B cell (primary cell): ENCODE measurements at regions not wholly inside any gene's neighbourhood (a gene's known extent, or its start where the extent isn't known, plus 50 kb on each side); places are given as distances from the start of the nearest gene placed in this dataset.

ENCODE experiments used
- ATAC-seq: fragments of 200-7000 bp; cut with Tn5 transposase; one replicate; pipeline ENCODE4 v1.10.0; 2021; ENCODE audit warnings: low read depth, mild to moderate bottlenecking, moderate number of reproducible peaks, moderate library complexity
- CTCF ChIA-PET: fragments of 350-600 bp; sonication (Branson Sonifier 250); formaldehyde crosslinking; loops from one replicate; lab custom pipeline; 2021; ENCODE audit warnings: antibody characterized with exemption, inconsistent platforms; lab: Charles Lee
- POLR2A ChIA-PET: fragments of 350-600 bp; sonication (Branson Sonifier 250); formaldehyde crosslinking; loops from one replicate; lab custom pipeline; 2021; ENCODE audit warnings: antibody characterized with exemption; lab: Charles Lee
- DNase-seq: peaks from one replicate; pipeline ENCODE4 v3.0.0; 2013
- H2AFZ ChIP-seq: 2 replicates; pipeline ENCODE4 v1.6.1; 2012; ENCODE audit warnings: mild to moderate bottlenecking, low read depth, low read length; ENCODE audit not compliant: insufficient read depth, poor library complexity, severe bottlenecking
- H3K27ac ChIP-seq, 2 donors: 1 replicate in 1 of 2; 2 replicates in 1 of 2; pipeline ENCODE4 v1.5.1; 2012 to 2013; ENCODE audit warnings: low read length in 2 of 2, mild to moderate bottlenecking in 2 of 2, moderate library complexity in 1 of 2
- H3K27me3 ChIP-seq, 4 experiments: fragments of 200-600 bp in 1 of 4; sonication (generic) in 1 of 4; replicated peaks in 1 of 4; 1 replicate in 2 of 4; 2 replicates in 2 of 4; pipeline versions ENCODE4 v1.6.1 to v1.7.0; 2013 to 2016; ENCODE audit warnings: low read length in 3 of 4, mild to moderate bottlenecking in 2 of 4, mixed read lengths in 1 of 4, moderate library complexity in 1 of 4; ENCODE audit not compliant: insufficient read depth in 4 of 4, control insufficient read depth in 3 of 4; ENCODE audit errors: control extremely low read depth in 1 of 4
- H3K36me3 ChIP-seq, 2 experiments: replicated peaks in 1 of 2; 1 replicate in 1 of 2; 2 replicates in 1 of 2; pipeline versions ENCODE4 v1.6.1 to v1.7.1; 2013; ENCODE audit warnings: low read length in 1 of 2; ENCODE audit not compliant: insufficient read depth in 2 of 2, control insufficient read depth in 1 of 2; ENCODE audit errors: control extremely low read depth in 1 of 2, extremely low read depth in 1 of 2
- H3K4me1 ChIP-seq, 2 donors: fragments of 200-600 bp in 1 of 2; sonication (generic) in 1 of 2; 1 replicate in 1 of 2; 2 replicates in 1 of 2; pipeline versions ENCODE4 v1.5.1 to v1.6.1; 2013 to 2017; ENCODE audit warnings: low read length in 2 of 2; ENCODE audit not compliant: control insufficient read depth in 2 of 2, insufficient read depth in 2 of 2
- H3K4me2 ChIP-seq: replicated peaks from 2 replicates; pipeline ENCODE3; 2012; ENCODE audit warnings: mild to moderate bottlenecking, low read depth, low read length; ENCODE audit not compliant: poor library complexity, severe bottlenecking
- H3K4me3 ChIP-seq, 5 experiments: fragments of 200-600 bp in 1 of 5; sonication (generic) in 1 of 5; 1 replicate in 3 of 5; 2 replicates in 2 of 5; pipeline versions ENCODE4 v1.5.1 to v1.7.0; 2011 to 2016; ENCODE audit warnings: low read length in 4 of 5, mild to moderate bottlenecking in 4 of 5, low read depth in 2 of 5, control low read depth in 1 of 5, moderate library complexity in 1 of 5; ENCODE audit not compliant: insufficient read depth in 1 of 5; ENCODE audit errors: control extremely low read depth in 1 of 5, extremely low read depth in 1 of 5
- H3K79me2 ChIP-seq: fragments of 200-600 bp; sonication (generic); one replicate; pipeline ENCODE4 v1.6.0; 2016; ENCODE audit warnings: low read length; ENCODE audit not compliant: control insufficient read depth, insufficient read depth
- H3K9ac ChIP-seq: fragments of 200-600 bp; sonication (generic); 2 replicates; pipeline ENCODE4 v1.6.1; 2017; ENCODE audit warnings: mild to moderate bottlenecking, low read length, moderate library complexity
- H3K9me3 ChIP-seq, 3 donors: one replicate each; pipeline versions ENCODE4 v1.6.1 to v1.7.1; 2013; ENCODE audit warnings: low read length in 2 of 3; ENCODE audit not compliant: control insufficient read depth in 2 of 3, insufficient read depth in 1 of 3; ENCODE audit errors: control extremely low read depth in 1 of 3
- H4K20me1 ChIP-seq: 2 replicates; pipeline ENCODE4 v1.6.0; 2012; ENCODE audit warnings: mild to moderate bottlenecking, low read length; ENCODE audit not compliant: insufficient read depth, control insufficient read depth, poor library complexity, severe bottlenecking
- H3K27ac Mint-ChIP-seq: one replicate; pipeline ENCODE4 v1.8.0; 2021; ENCODE audit warnings: mixed read lengths
- H3K27me3 Mint-ChIP-seq: one replicate; pipeline ENCODE4 v1.8.0; 2021; ENCODE audit warnings: mixed read lengths
- H3K4me1 Mint-ChIP-seq: one replicate; pipeline ENCODE4 v1.8.0; 2021; ENCODE audit warnings: mixed read lengths
- H3K4me3 Mint-ChIP-seq: one replicate; pipeline ENCODE4 v1.8.0; 2021; ENCODE audit warnings: mixed read lengths
- H3K9me3 Mint-ChIP-seq: one replicate; pipeline ENCODE4 v1.8.0; 2022; ENCODE audit warnings: mixed read lengths; ENCODE audit not compliant: insufficient read depth
- CTCF ChIP-seq: fragments of 200-600 bp; IDR thresholded peaks from one replicate; pipeline ENCODE4 v1.8.0; 2022; ENCODE audit warnings: antibody characterized with exemption, mild to moderate bottlenecking
- EZH2 ChIP-seq: IDR thresholded peaks from 2 replicates; pipeline ENCODE4 v1.6.1; 2012; ENCODE audit warnings: borderline replicate concordance, low read depth, mild to moderate bottlenecking, moderate library complexity, low read length; ENCODE audit not compliant: insufficient read depth, poor library complexity, severe bottlenecking
- WGBS: methylation state at CpG from one replicate; pipeline ENCODE4 v1.1.5; 2013; ENCODE audit warnings: missing lambda C conversion rate; ENCODE audit not compliant: insufficient coverage; 5-methylcytosine and 5-hydroxymethylcytosine counted together
- intact Hi-C: fragments of 100-400 bp; cut with micrococcal nuclease; formaldehyde crosslinking; loops from one replicate; pipeline ENCODE4 v1.10.0; 2022

DNA sequence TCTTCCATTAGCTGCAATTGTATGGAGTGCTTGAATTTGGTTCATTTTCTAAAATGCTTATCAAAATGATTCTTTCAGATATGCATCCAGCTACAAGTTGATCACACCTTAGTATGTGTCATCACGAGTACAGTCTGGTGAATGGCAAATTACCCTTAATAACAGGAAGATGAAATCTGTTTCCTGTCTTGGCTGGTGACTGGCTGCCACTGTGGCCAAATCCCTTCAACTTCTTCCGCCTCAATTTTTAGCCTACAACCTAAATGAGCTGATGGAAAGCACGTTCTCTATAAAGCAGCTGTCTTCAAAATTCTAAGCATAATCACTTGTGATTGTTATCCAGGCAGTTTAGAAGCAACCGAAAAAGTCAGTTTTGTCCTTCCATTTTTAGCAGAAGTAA is 387.1 kb upstream of the NECTIN3 start:
- ChIA-PET POLR2A (no interaction called here), CTCF (no interaction called here)
- no peaks in the 10 kb centered on the region for H3K4me1 Mint-ChIP-seq
- no peak overlapping the region for H3K27ac Mint-ChIP-seq
- H3K4me3 Mint-ChIP-seq, result no peak overlapping the region
- 80% methylated on average over 2 of the region's 4 CpGs for WGBS
- H3K9me3 Mint-ChIP-seq, result no peaks in the 10 kb centered on the region
- TF ChIP-seq CTCF (no peak), EZH2 (no peak)
- Histone ChIP-seq H3K79me2 (no peaks in the 10 kb centered on the region), H3K27me3 (no peaks in the 10 kb centered on the region), H3K4me3 (no peak overlapping the region), H2AFZ (no peak overlapping the region), H3K27ac (no peak overlapping the region), H3K9ac (no peak overlapping the region), H3K36me3 (no peaks in the 10 kb centered on the region), H3K9me3 (peaks cover 0 to 2% (median 0%) of the 10 kb centered on the region in 3 donors), H3K4me1 (no peaks in the 10 kb centered on the region), H4K20me1 (no peaks in the 10 kb centered on the region), H3K4me2 (no peak overlapping the region)
- no peak for ATAC-seq
- DNase-seq, result no peak
- no peaks in the 10 kb centered on the region for H3K27me3 Mint-ChIP-seq
- intact Hi-C loops, result no loop called here

- H3K27ac Mint-ChIP-seq, result no peak overlapping the region
- no CpG with 5 or more reads among the region's 4 CpGs for WGBS
Observed at GRCh38 chr3:110685630-110686029, 386.0 kb upstream of the NECTIN3 start.

More at GRCh38 chr3:110685630-110686029, 386.0 kb upstream of the NECTIN3 start:
- Histone ChIP-seq H3K9ac (no peak overlapping the region), H3K27me3 (no peaks in the 10 kb centered on the region), H4K20me1 (no peaks in the 10 kb centered on the region), H3K4me1 (no peaks in the 10 kb centered on the region), H3K27ac (no peak overlapping the region), H3K4me3 (no peak overlapping the region), H3K9me3 (peaks cover 0 to 2% (median 0%) of the 10 kb centered on the region in 3 donors), H2AFZ (no peak overlapping the region), H3K36me3 (no peaks in the 10 kb centered on the region), H3K79me2 (no peaks in the 10 kb centered on the region), H3K4me2 (no peak overlapping the region)
- no peak for TF ChIP-seq EZH2
- TF ChIP-seq CTCF, result no peak
- ChIA-PET POLR2A (no interaction called here), CTCF (no interaction called here)
- no peaks in the 10 kb centered on the region for H3K9me3 Mint-ChIP-seq
- DNase-seq, result no peak
- intact Hi-C loops, result no loop called here
- no peaks in the 10 kb centered on the region for H3K4me1 Mint-ChIP-seq
- ATAC-seq, result no peak
- H3K27me3 Mint-ChIP-seq, result no peaks in the 10 kb centered on the region
- H3K4me3 Mint-ChIP-seq, result no peak overlapping the region
